ENCODE measurements at regions not wholly inside any gene's neighbourhood (a gene's known extent, or its start where the extent isn't known, plus 50 kb on each side); places are given as distances from the start of the nearest gene placed in this dataset.

GRCh38 chr3:109897734-109898133, 560.4 kb upstream of the DPPA4 start:
- no peak for DNase-seq (ENCODE audit: low spot score)
- no TSS peak for BruUV-seq (replicated peaks)
- H3K4me3 ChIP-seq (ENCODE audit: low read depth, low read length, poor library complexity, severe bottlenecking) = no peak overlapping the region
- no peak overlapping the region for H3K4me2 ChIP-seq (ENCODE audit: low read length)
- TF ChIP-seq, protein P1, sequence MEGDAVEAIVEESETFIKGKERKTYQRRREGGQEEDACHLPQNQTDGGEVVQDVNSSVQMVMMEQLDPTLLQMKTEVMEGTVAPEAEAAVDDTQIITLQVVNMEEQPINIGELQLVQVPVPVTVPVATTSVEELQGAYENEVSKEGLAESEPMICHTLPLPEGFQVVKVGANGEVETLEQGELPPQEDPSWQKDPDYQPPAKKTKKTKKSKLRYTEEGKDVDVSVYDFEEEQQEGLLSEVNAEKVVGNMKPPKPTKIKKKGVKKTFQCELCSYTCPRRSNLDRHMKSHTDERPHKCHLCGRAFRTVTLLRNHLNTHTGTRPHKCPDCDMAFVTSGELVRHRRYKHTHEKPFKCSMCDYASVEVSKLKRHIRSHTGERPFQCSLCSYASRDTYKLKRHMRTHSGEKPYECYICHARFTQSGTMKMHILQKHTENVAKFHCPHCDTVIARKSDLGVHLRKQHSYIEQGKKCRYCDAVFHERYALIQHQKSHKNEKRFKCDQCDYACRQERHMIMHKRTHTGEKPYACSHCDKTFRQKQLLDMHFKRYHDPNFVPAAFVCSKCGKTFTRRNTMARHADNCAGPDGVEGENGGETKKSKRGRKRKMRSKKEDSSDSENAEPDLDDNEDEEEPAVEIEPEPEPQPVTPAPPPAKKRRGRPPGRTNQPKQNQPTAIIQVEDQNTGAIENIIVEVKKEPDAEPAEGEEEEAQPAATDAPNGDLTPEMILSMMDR (conservative IDR thresholded peaks at IDR 0.05; ENCODE audit: low read length) = no peak
- ChIA-PET POLR2A (no interaction called here), CTCF (ENCODE audit: unreplicated experiment) (no interaction called here)
- no peaks in the 10 kb centered on the region for H3K36me3 ChIP-seq (ENCODE audit: insufficient read depth, low read length)
- no peak overlapping the region for H3K27ac ChIP-seq (ENCODE audit: low read depth, low read length, poor library complexity, severe bottlenecking)
- H3K9me3 ChIP-seq (ENCODE audit: low read length) = 0 out of 2 replicates have a peak, but pooled peaks cover 5% of the 10 kb centered on the region
- no peaks in the 10 kb centered on the region for H3K79me2 ChIP-seq (ENCODE audit: insufficient read depth, low read depth, low read length)
- intact Hi-C loops (cut with micrococcal nuclease; ENCODE audit: unreplicated experiment) = no loop called here
- H3K9me2 ChIP-seq (ENCODE audit: insufficient read depth, low read length) = no peaks in the 10 kb centered on the region
- H2AFZ ChIP-seq (ENCODE audit: low read length) = no peak overlapping the region
- H3K4me1 ChIP-seq (ENCODE audit: insufficient read depth, low read length, poor library complexity, severe bottlenecking) = no peaks in the 10 kb centered on the region
- no peaks in the 10 kb centered on the region for H4K20me1 ChIP-seq (ENCODE audit: insufficient read depth, low read length)

- no peak for DNase-seq (ENCODE audit: low spot score)
- intact Hi-C loops (cut with micrococcal nuclease; ENCODE audit: unreplicated experiment) = no loop called here
- Histone ChIP-seq H2AFZ (ENCODE audit: low read length) (no peak overlapping the region), H3K79me2 (ENCODE audit: insufficient read depth, low read depth, low read length) (no peaks in the 10 kb centered on the region), H3K27ac (ENCODE audit: low read depth, low read length, poor library complexity, severe bottlenecking) (no peak overlapping the region), H3K36me3 (ENCODE audit: insufficient read depth, low read length) (no peaks in the 10 kb centered on the region), H3K4me2 (ENCODE audit: low read length) (no peak overlapping the region), H3K4me3 (ENCODE audit: low read depth, low read length, poor library complexity, severe bottlenecking) (no peak overlapping the region), H4K20me1 (ENCODE audit: insufficient read depth, low read length) (no peaks in the 10 kb centered on the region), H3K9me3 (ENCODE audit: low read length) (0 out of 2 replicates have a peak, but pooled peaks cover 5% of the 10 kb centered on the region), H3K4me1 (ENCODE audit: insufficient read depth, low read length, poor library complexity, severe bottlenecking) (no peaks in the 10 kb centered on the region), H3K9me2 (ENCODE audit: insufficient read depth, low read length) (no peaks in the 10 kb centered on the region)
- CTCF ChIA-PET (ENCODE audit: unreplicated experiment) = no interaction called here
- no TSS peak for BruUV-seq (replicated peaks)
- TF ChIP-seq, protein P1 (conservative IDR thresholded peaks at IDR 0.05; ENCODE audit: low read length) = no peak
- TF ChIP-seq EZH2phosphoT487 (IDR thresholded peaks at IDR 0.05; ENCODE audit: borderline replicate concordance, low read depth, low read length) = no peak
- POLR2A ChIA-PET = interaction anchor here (0.6 to 0.7 kb wide), 2 partner anchors 43 to 911 kb away, joined by 3 read pairs; no protein-coding TSS in a partner anchor
Observed at GRCh38 chr3:109899925-109900324, 562.6 kb upstream of the DPPA4 start.

- intact Hi-C loops (cut with micrococcal nuclease; ENCODE audit: unreplicated experiment) = no loop called here
- no peaks in the 10 kb centered on the region for H3K79me2 ChIP-seq (ENCODE audit: insufficient read depth, low read depth, low read length)
- no peak for DNase-seq (ENCODE audit: low spot score)
- ChIA-PET CTCF (ENCODE audit: unreplicated experiment) (no interaction called here), POLR2A (no interaction called here)
- no peaks in the 10 kb centered on the region for H4K20me1 ChIP-seq (ENCODE audit: insufficient read depth, low read length)
- H3K4me2 ChIP-seq (ENCODE audit: low read length) = no peak overlapping the region
- TF ChIP-seq, protein P1 (conservative IDR thresholded peaks at IDR 0.05; ENCODE audit: low read length) = no peak
- no peak for TF ChIP-seq EZH2phosphoT487 (IDR thresholded peaks at IDR 0.05; ENCODE audit: borderline replicate concordance, low read depth, low read length)
- no TSS peak for BruUV-seq (replicated peaks)
- no peak overlapping the region for H2AFZ ChIP-seq (ENCODE audit: low read length)
- H3K36me3 ChIP-seq (ENCODE audit: insufficient read depth, low read length) = no peaks in the 10 kb centered on the region
- no peak overlapping the region for H3K27ac ChIP-seq (ENCODE audit: low read depth, low read length, poor library complexity, severe bottlenecking)
- H3K9me2 ChIP-seq (ENCODE audit: insufficient read depth, low read length) = no peaks in the 10 kb centered on the region
- 0 out of 2 replicates have a peak, but pooled peaks cover 1% of the 10 kb centered on the region for H3K9me3 ChIP-seq (ENCODE audit: low read length)
- no peaks in the 10 kb centered on the region for H3K4me1 ChIP-seq (ENCODE audit: insufficient read depth, low read length, poor library complexity, severe bottlenecking)
- no peak overlapping the region for H3K4me3 ChIP-seq (ENCODE audit: low read depth, low read length, poor library complexity, severe bottlenecking)
Observed at GRCh38 chr3:109900783-109901182, 563.4 kb upstream of the DPPA4 start.
